DOHH2 (cell line): ENCODE measurements at regions not wholly inside any gene's neighbourhood (a gene's known extent, or its start where the extent isn't known, plus 50 kb on each side); places are given as distances from the start of the nearest gene placed in this dataset.

Experiments used
- CTCF ChIP-seq: fragments of 200-600 bp; sonication (generic); IDR thresholded peaks from one replicate; pipeline ENCODE4 v1.5.1; 2014; ENCODE audit warnings: antibody characterized with exemption, mild to moderate bottlenecking, low read depth, low read length; ENCODE audit not compliant: poor library complexity, severe bottlenecking
- EZH2phosphoT487 ChIP-seq: fragments of 200-600 bp; sonication (generic); IDR thresholded peaks from 2 replicates; pipeline ENCODE4 v1.6.1; 2017; ENCODE audit warnings: borderline replicate concordance, mild to moderate bottlenecking, antibody characterized with exemption, low read length, moderate library complexity, mixed read lengths

GRCh38 chr6:43840490-43841218 lies 70.6 kb downstream of the VEGFA start:
- no peak for TF ChIP-seq CTCF
- TF ChIP-seq EZH2phosphoT487 = no peak
